ENCODE measurements at regions not wholly inside any gene's neighbourhood (a gene's known extent, or its start where the extent isn't known, plus 50 kb on each side); places are given as distances from the start of the nearest gene placed in this dataset.

GRCh38 chr2:147607379-147607778, 237.4 kb upstream of the ACVR2A start:
- no CpG with 5 or more reads among the region's 3 CpGs for WGBS (ENCODE audit: insufficient coverage)
- Mint-ChIP-seq H3K27ac (no peak overlapping the region), H3K4me3 (no peak overlapping the region), H3K27me3 (no peaks in the 10 kb centered on the region), H3K9me3 (ENCODE audit: insufficient read depth) (no peaks in the 10 kb centered on the region), H3K4me1 (no peaks in the 10 kb centered on the region)
- Histone ChIP-seq H3K9ac (ENCODE audit: low read length) (no peak overlapping the region), H3K4me1 (ENCODE audit: control insufficient read depth in 2 of 2, insufficient read depth in 2 of 2, low read length in 2 of 2) (no peaks in the 10 kb centered on the region), H3K4me2 (replicated peaks; ENCODE audit: low read depth, low read length, poor library complexity, severe bottlenecking) (no peak overlapping the region), H2AFZ (ENCODE audit: insufficient read depth, low read depth, low read length, poor library complexity, severe bottlenecking) (no peak overlapping the region), H3K4me3 (ENCODE audit: control extremely low read depth in 1 of 5, extremely low read depth in 1 of 5, insufficient read depth in 1 of 5, low read depth in 2 of 5, low read length in 4 of 5) (no peak overlapping the region), H3K36me3 (replicated peaks in 1 of 2; ENCODE audit: control extremely low read depth in 1 of 2, control insufficient read depth in 1 of 2, extremely low read depth in 1 of 2, insufficient read depth in 2 of 2, low read length in 1 of 2) (no peaks in the 10 kb centered on the region), H3K27me3 (replicated peaks in 1 of 4; ENCODE audit: control extremely low read depth in 1 of 4, control insufficient read depth in 3 of 4, insufficient read depth in 4 of 4, low read length in 3 of 4) (no peaks in the 10 kb centered on the region), H3K79me2 (ENCODE audit: control insufficient read depth, insufficient read depth, low read length) (no peaks in the 10 kb centered on the region), H4K20me1 (ENCODE audit: control insufficient read depth, insufficient read depth, low read length, poor library complexity, severe bottlenecking) (no peaks in the 10 kb centered on the region), H3K9me3 (ENCODE audit: control extremely low read depth in 1 of 3, control insufficient read depth in 2 of 3, insufficient read depth in 1 of 3, low read length in 2 of 3) (no peaks in the 10 kb centered on the region), H3K27ac (ENCODE audit: low read length in 2 of 2) (no peak overlapping the region)
- DNase-seq (no peak), ATAC-seq (ENCODE audit: low read depth) (no peak)
- intact Hi-C loops (cut with micrococcal nuclease) = no loop called here
- CTCF ChIA-PET = no interaction called here
- POLR2A ChIA-PET = no interaction called here
- TF ChIP-seq EZH2 (IDR thresholded peaks at IDR 0.05; ENCODE audit: borderline replicate concordance, insufficient read depth, low read depth, low read length, poor library complexity, severe bottlenecking) (no peak), CTCF (IDR thresholded peaks at IDR 0.05) (no peak)

GRCh38 chr2:147603876-147604275, 241.0 kb upstream of the ACVR2A start:
- no peak overlapping the region for H3K27ac ChIP-seq (ENCODE audit: low read length in 2 of 2)
- WGBS (ENCODE audit: insufficient coverage) = no CpG with 5 or more reads among the region's 3 CpGs
- H2AFZ ChIP-seq (ENCODE audit: insufficient read depth, low read depth, low read length, poor library complexity, severe bottlenecking) = no peak overlapping the region
- no peaks in the 10 kb centered on the region for H3K4me1 Mint-ChIP-seq
- no peak for TF ChIP-seq EZH2 (IDR thresholded peaks at IDR 0.05; ENCODE audit: borderline replicate concordance, insufficient read depth, low read depth, low read length, poor library complexity, severe bottlenecking)
- no peak for TF ChIP-seq CTCF (IDR thresholded peaks at IDR 0.05)
- intact Hi-C loops (cut with micrococcal nuclease) = no loop called here
- no peaks in the 10 kb centered on the region for H3K27me3 ChIP-seq (replicated peaks in 1 of 4; ENCODE audit: control extremely low read depth in 1 of 4, control insufficient read depth in 3 of 4, insufficient read depth in 4 of 4, low read length in 3 of 4)
- no peak overlapping the region for H3K4me3 Mint-ChIP-seq
- H3K27me3 Mint-ChIP-seq = no peaks in the 10 kb centered on the region
- H4K20me1 ChIP-seq (ENCODE audit: control insufficient read depth, insufficient read depth, low read length, poor library complexity, severe bottlenecking) = no peaks in the 10 kb centered on the region
- H3K9me3 ChIP-seq (ENCODE audit: control extremely low read depth in 1 of 3, control insufficient read depth in 2 of 3, insufficient read depth in 1 of 3, low read length in 2 of 3) = no peaks in the 10 kb centered on the region
- H3K4me1 ChIP-seq (ENCODE audit: control insufficient read depth in 2 of 2, insufficient read depth in 2 of 2, low read length in 2 of 2) = no peaks in the 10 kb centered on the region
- no peak for ATAC-seq (ENCODE audit: low read depth)
- H3K27ac Mint-ChIP-seq = no peak overlapping the region
- H3K79me2 ChIP-seq (ENCODE audit: control insufficient read depth, insufficient read depth, low read length) = no peaks in the 10 kb centered on the region
- H3K36me3 ChIP-seq (replicated peaks in 1 of 2; ENCODE audit: control extremely low read depth in 1 of 2, control insufficient read depth in 1 of 2, extremely low read depth in 1 of 2, insufficient read depth in 2 of 2, low read length in 1 of 2) = no peaks in the 10 kb centered on the region
- no peak for DNase-seq
- CTCF ChIA-PET = no interaction called here
- no peak overlapping the region for H3K4me2 ChIP-seq (replicated peaks; ENCODE audit: low read depth, low read length, poor library complexity, severe bottlenecking)
- no peaks in the 10 kb centered on the region for H3K9me3 Mint-ChIP-seq (ENCODE audit: insufficient read depth)
- POLR2A ChIA-PET = no interaction called here
- no peak overlapping the region for H3K9ac ChIP-seq (ENCODE audit: low read length)
- no peak overlapping the region for H3K4me3 ChIP-seq (ENCODE audit: control extremely low read depth in 1 of 5, extremely low read depth in 1 of 5, insufficient read depth in 1 of 5, low read depth in 2 of 5, low read length in 4 of 5)
